NCI-H345 treated with DMSO at 0.1 percent for 48 hours (cell line): ENCODE measurements at regions not wholly inside any gene's neighbourhood (a gene's known extent, or its start where the extent isn't known, plus 50 kb on each side); places are given as distances from the start of the nearest gene placed in this dataset.
A peak's percentile ranks its signal among the peaks of the same experiment; 100 is the strongest.

ENCODE experiments used
- DNase-seq: peaks from one replicate; lab custom pipeline; 2025; ENCODE audit not compliant: unreplicated experiment; lab: John Stamatoyannopoulos, UW

GRCh38 chr1:177586429-177586828 lies 383.4 kb downstream of the SEC16B start:
- no peak for DNase-seq

- DNase-seq = peak; percentile 28
Observed at GRCh38 chr1:177585302-177586220, 384.3 kb downstream of the SEC16B start.

DNA sequence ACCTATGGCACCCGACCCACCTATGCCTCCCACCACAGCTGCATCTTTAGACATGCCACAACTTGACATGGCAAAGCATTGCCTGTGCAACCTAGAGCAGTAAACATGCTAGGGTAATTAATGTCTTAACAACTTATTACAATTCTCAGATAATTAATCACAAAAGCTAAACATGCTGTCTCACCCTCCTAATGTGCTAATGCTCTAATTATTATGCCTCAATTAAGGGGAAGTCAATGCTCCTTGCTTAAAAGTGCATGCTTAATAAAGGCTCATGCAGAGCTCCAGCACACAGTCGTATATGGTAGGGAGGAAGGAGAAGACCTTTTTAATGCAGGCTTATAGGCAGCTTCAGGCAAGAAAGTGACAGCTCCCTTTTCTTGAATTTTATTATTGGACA lies 396.0 kb downstream of the SEC16B start:
- no peak for DNase-seq

DNA sequence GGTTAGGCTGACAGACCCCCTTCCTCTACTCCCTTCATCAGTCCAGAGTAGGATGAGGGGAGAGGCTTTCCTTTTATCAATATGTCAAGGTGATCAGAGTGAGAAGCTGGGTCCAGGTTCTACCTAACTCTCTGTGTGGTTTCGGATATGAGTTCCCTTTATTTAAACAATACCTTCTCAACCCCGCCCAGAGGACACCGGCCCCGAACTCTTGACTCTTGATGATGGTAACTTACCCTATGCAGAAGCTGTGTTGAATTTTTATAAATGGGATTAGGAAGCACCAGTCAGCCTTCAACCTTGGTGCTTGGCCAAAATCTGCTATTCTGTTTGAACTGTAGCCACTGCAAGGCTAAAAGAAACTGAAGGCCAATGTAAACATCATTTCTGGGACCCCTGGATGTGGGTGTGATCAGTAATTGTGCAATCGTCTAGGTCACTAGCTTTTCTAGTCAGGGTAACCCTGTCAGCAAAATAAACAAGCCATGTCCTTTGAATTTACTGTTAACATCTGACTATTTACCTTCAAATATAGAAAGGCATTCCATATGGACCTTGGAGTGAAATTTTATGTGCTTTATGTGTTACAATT lies 398.3 kb downstream of the SEC16B start:
- DNase-seq = no peak

- DNase-seq = no peak
Observed at GRCh38 chr1:177571076-177571475, 398.8 kb downstream of the SEC16B start.

- DNase-seq = no peak
Observed at GRCh38 chr1:177569476-177569875, 398.7 kb downstream of the BRINP2 start.

GRCh38 chr1:177568622-177569021 lies 397.9 kb downstream of the BRINP2 start:
- no peak for DNase-seq

DNA sequence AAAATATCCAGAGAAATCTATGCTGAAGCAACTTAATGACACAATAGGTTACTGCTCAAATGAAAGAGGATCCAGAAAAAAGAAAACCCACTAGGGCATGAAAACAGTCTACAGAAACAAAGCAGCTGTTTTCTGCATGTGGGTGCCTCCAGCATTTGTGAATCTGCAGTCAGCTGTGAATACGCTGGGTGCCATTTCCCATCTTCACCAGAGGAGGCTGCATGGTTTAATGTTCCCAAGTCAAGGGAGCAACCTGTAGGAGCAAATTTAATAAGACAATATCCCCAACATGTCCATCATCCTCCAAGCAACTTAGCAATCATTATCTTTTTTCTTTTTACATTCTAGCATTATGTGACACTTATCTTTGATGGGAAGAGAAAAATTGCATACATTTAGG lies 396.6 kb downstream of the BRINP2 start:
- DNase-seq = no peak

GRCh38 chr1:177566495-177566894 lies 395.7 kb downstream of the BRINP2 start:
- DNase-seq = no peak

GRCh38 chr1:177561436-177561835 lies 390.7 kb downstream of the BRINP2 start:
- DNase-seq = no peak

- DNase-seq = no peak
Observed at GRCh38 chr1:177558372-177558771, 387.6 kb downstream of the BRINP2 start.

DNA sequence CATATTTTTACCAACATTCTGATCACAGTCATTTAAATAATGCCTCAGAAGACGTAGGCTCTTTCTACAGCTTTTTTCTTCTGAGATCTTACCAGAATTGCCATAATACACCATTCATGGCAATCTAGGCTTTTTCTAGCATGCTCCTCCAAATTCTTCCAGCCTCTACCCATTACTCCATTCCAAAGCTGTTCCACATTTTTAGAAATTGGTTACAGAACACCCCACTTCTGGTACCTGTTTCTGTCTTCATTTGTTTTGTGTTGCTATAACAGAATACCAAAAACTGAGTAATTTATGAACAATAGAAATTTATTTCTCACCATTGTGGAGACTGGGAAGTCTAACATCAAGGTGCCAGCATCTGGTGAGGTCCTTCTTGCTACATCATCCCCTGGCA lies 385.4 kb downstream of the BRINP2 start:
- DNase-seq = no peak

DNA sequence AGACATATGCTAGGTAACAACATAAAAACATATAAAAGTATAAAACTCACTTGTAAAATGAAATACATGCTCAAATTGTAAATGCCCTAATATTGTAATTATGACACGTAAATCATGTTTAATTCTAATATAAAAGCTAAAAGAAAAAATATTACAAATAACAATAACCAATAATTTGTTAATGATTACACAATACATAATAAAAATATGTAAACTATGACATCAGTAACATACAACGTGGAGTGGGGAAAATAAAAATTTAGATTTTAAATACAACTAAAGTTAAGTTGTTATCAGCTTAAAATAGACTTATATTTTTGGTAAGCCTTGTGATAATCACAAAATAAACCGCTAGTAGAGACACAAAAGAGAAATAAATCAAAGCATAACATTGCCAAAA lies 376.4 kb downstream of the BRINP2 start:
- DNase-seq = no peak

GRCh38 chr1:177546346-177546745 lies 375.6 kb downstream of the BRINP2 start:
- no peak for DNase-seq

DNA sequence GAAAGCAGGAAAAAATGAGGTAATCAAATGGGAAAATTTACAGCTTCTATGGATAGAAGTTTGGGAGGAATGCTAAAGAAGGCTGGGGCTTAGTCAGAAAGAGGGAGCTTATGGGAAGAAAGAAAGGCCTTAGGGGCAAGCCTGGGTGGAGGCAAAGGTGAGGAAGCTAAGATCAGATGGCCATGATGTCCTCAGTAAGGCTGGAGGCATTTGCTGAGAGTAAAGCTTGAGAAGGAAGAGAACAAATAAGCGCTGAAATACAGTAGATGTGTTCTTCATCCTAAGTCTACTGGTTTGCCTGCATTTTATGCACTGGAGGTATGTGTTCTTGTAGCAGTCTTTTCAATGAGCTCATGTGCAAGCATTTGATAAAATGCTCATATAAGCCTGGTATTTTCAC lies 355.4 kb downstream of the BRINP2 start:
- DNase-seq = no peak

DNA sequence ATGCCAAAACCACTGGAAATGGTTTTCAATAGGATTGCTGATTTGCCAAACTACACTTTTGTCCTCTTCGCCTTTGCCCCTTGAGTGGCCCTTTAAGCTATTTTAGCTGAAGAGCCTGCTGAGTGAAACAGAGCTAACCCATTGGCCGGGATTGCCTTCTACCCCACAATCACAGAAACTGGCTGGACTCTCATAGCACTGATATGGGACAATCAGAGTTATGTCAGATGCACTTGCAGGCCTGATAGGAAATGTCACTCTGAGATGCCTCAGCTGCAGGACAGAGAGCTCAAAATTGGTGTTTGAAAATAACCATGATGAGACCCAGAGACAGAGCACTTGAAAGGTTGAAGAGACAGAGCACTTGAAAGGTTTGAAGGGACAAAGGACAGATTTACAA lies 354.4 kb downstream of the BRINP2 start:
- no peak for DNase-seq

- no peak for DNase-seq
Observed at GRCh38 chr1:177517546-177517945, 346.8 kb downstream of the BRINP2 start.

- no peak for DNase-seq
Observed at GRCh38 chr1:177514207-177514606, 343.4 kb downstream of the BRINP2 start.

DNA sequence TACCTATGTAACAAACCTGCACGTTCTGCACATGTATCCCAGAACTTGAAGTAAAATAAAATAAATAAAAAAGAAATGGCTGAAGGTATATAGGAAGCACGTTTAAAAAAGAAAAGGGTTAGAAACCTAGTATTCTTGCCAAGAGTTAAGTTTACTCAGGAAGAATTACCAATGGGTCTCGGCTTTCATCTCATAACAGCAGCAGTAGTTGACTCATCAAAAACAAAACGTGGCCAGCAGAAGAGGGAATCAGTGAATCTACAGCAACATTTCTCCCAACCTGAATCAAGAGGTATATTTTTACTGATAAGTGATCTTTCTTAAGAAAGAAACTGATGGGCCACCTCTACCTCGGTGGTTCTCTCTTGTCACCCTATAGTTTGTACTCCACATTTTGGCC lies 340.3 kb downstream of the BRINP2 start:
- DNase-seq = no peak

- no peak for DNase-seq
Observed at GRCh38 chr1:177505905-177506590, 335.3 kb downstream of the BRINP2 start.

GRCh38 chr1:177495878-177496277 lies 325.1 kb downstream of the BRINP2 start:
- no peak for DNase-seq

- no peak for DNase-seq
Observed at GRCh38 chr1:177490786-177491185, 320.0 kb downstream of the BRINP2 start.
